SIG-M5 treated with dmso at 0.1 percent for 504 hours (cell line): ENCODE measurements at regions not wholly inside any gene's neighbourhood (a gene's known extent, or its start where the extent isn't known, plus 50 kb on each side); places are given as distances from the start of the nearest gene placed in this dataset.

ENCODE experiments used
- DNase-seq: peaks from one replicate; lab custom pipeline; 2025; ENCODE audit not compliant: unreplicated experiment; lab: John Stamatoyannopoulos, UW

- DNase-seq: no peak
These were observed 2141.6 kb upstream of the C9orf72 start for GRCh38 chr9:29714860-29715259.

DNA sequence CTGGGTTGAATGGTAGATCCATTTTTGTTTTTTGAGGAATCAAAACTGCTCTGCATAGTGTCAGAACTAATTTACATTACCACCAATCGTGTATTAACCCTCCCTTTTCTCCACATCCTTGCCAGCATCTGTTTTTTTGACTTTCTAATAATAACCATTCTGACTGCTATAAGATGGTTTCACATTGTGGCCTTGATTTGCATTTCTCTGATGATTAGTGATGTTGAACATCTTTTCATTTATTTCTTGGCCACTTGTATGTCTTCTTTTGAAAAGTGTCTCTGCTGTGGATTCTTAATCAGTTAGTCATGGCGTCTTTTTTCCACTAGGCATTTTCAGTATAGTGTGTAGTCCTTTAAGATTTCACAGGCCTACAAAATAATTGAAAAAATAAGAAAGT, 2144.3 kb upstream of the C9orf72 start:
- DNase-seq: no peak

GRCh38 chr9:29730163-29730562, 2156.9 kb upstream of the C9orf72 start:
- DNase-seq: no peak

DNA sequence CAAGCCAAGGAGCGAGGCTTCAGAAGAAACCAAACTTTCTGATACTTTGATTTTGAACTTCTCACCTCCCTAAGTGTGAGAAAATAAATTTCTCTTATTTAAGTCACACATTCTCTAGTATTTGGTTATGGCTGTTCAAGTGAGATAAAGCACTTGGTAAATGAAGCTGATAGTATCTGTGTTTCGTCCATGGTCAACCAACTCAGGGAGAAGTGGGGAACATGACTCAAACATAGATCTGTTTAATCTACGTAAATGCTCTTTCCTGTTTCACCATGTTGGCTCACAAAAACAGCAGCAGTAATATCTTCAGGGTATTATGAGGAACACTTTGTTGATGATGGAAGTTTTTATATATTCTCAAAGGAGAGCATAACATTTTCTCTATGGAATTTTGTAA, 2167.2 kb upstream of the C9orf72 start:
- DNase-seq: no peak

DNA sequence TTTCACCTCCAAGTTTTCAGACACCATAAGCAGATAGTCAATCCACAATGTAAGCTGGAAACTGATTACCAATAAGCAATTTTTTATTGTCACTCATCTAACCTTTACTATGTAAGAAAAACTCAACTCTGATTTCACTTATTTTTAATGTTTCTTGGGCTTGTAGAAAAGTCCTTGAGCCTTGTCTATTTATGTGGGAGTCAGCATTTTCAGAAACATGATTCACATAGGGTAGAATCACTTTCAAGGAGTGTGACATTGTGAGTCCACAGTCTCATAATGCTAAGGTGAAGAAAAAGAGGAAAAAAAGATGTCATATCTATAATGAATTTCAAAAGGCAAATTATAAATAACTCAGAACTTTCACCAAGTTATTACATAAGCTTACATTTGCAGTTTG, 2167.9 kb upstream of the C9orf72 start:
- no peak for DNase-seq

DNA sequence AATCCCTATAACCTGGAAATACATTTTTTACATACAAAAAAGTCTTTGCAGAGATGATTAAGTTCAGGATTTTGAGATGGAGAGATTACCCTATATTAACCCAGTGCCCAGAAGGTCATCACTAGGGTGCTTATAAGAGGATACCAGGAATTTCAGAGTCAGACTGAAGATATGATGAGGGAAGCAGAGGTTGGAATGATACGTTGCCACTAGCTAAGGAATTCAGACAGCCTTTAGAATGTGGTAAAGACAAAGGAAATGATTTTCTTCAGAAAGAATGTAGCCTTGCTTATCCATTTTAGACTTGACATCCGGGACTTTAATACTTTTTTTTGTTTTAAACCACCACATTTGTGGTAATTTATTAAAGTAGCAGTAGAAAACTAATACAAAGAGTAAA, 2176.8 kb upstream of the C9orf72 start:
- DNase-seq: no peak

DNA sequence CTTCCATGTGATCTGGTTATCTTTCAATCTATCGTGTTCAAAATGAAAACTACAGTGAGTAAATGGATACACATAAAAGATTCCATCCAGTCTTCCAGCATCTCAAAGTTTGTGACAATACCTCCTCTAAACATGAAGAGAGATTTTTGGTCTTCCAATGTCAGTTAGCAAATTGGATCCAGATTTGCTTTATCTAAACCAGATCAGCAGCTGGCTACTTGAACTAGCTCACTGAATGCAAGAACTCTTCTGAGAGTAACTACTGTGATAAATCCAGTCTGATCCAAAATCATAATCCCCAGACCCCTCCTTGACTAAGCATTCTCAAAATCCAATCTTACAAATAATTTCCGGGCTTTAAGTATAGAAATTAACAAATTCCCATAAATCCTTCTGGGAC, 2177.9 kb upstream of the C9orf72 start:
- DNase-seq: no peak

DNA sequence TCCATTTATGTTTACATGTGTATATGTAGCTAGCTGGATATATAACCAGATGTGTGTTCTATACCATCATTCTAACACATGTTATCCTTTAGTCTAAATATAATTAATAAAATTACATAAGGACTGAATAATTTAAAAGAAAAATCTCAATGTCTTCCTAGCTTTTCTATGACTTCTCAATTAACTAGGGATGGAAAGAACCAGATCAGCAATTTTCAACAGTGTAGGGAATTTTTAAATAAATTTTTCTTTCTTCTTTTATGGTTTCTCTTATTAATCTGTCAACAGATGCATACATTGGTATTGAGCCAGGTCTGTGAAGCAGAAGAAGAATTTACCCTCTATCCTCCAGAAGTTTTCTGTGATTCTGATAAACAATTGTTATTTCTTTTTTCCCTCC, 2180.4 kb upstream of the C9orf72 start:
- DNase-seq: no peak

DNA sequence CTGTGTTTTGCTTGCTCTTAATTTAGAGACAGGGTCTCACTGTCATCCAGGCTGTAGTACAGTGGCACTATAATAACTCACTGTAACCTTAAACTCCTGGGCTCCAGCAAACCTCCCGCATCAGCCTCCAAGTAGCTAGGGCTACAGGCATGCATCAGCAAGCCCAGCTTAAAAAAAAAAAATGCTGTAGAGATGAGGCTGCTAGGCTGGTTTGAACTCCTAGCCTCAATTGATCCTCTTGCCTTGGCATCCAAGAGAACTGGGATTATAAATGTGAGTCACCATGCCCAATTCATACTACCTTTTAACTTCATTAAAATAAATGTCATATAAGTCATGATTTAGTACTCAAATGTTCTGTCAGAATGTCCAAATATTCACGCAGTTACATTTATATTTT, 2195.7 kb upstream of the C9orf72 start:
- no peak for DNase-seq

DNA sequence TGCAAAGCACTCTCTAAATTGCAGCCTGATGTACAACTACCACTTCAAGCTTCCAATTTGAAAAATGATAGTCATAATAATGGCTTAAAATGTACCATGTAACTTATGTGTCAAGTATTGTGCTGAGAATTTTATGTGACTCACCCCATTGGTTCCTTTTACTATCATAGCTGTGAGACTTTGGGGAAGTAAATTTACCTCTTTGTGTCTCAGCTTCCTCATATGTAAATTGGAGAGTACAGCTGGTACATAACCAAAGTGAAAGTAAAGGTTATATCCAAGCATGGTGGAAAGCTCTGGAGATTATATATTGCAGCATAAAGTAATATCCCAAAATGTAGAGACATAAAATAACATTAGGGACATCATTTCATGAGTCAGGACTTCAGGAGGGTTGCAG, 2200.4 kb upstream of the C9orf72 start:
- DNase-seq: peak; percentile 4

GRCh38 chr9:29775491-29775890, 2202.2 kb upstream of the C9orf72 start:
- no peak for DNase-seq

DNA sequence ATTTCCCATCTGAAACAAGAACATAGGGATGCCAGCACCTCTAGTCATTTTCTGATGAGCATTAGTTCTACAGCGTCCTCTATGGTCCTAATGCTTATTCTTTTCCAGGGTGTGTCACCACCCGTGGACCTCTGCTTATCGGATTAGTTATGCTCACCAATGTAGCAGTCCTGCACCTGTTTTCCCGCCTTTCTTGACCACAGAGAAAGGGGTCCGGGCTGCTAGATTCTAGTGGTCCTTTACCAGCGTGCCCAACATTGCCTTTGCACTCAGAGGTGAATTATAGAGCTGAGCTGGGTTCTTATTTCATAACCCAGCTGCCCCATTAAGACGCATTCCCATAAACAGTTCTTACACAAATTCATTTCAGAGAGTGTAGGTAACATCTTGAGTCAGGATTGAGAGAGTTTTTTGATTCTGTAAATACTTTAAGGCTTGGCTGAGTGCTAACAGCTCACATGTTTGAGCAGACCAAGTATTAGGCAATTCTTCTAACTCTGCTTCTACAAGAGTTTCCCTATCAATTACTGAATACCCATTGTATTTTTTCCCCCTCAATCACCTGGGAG, 2205.1 kb upstream of the C9orf72 start:
- DNase-seq: no peak

GRCh38 chr9:29793970-29794369, 2220.7 kb upstream of the C9orf72 start:
- no peak for DNase-seq

GRCh38 chr9:29796291-29796952, 2223.1 kb upstream of the C9orf72 start:
- DNase-seq: no peak

- no peak for DNase-seq
These were observed 2225.3 kb upstream of the C9orf72 start for GRCh38 chr9:29798599-29798998.

DNA sequence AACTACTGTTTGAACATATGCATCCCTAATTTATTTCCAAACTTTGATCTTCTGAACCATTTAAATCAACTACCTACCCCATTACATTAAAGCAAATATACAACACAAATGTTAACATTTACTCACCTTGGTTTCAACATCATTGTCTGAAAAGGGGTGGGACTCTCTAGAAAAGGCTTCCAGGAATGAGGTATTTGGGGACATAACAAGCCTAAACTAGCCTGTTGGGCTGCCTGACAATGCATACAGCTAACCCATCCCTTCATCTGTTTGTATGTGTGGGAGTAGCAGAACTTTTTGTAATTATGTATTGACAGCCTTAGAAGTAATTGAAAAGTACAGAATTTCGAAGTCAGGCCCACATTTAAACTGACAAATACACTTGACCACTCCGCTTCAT, 2225.9 kb upstream of the C9orf72 start:
- DNase-seq: no peak

GRCh38 chr9:29800821-29801220, 2227.5 kb upstream of the C9orf72 start:
- DNase-seq: no peak

- no peak for DNase-seq
These were observed 2229.2 kb upstream of the C9orf72 start for GRCh38 chr9:29802454-29802853.

GRCh38 chr9:29806937-29807618, 2233.8 kb upstream of the C9orf72 start:
- no peak for DNase-seq

DNA sequence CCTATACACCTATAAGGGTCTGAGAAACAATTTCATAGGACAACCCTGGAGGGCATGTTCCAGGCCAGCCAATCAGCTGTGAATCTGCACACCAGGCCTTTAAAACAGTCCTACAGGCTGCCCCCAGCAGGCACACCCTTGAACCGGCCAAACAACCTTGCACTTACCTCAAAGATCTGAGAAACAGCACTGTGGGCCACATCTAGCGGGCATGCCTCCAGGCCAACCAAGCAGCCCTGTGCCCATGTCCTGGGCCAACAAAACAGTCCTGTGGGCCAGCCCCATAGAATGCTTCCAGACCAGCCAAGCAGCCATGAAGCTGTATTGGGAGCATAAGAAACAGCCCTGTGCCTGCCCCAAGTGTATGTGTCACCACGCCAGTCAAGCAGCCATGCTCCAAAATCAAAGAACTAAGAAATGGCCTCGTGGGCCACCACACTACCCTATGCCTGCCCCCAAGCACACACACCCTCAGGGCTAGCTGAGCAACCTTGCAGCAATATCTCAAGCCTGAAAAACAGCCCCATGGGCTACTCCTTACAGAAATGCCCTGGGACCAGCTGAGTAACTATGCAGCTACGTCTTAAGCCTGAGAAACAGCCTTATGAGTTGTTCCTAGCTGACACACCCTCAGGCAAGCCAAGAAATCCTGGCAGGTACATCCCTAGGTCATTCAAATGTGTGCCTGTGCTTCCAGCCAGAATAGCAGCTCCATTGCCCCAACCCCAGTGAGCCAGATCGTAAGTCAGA, 2243.8 kb upstream of the C9orf72 start:
- DNase-seq: no peak

DNA sequence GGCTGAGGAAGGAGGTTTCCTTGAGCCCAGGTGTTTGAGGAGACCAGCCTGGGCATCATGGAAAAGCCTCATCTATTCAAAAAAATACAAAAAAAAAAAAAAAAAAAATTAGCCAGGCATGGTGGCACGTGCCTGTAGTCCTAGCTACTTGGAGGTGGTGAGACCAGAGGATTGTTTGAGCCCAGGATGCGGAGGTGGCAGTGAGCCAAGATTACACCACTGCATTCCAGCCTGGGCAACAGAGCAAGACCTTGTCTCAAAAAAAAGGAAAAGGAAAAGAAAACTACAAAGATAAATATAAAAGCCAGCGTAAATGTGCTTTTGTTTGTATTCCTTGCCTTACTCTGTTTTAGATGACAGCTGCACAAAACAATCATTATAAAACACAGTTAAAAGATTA, 2249.2 kb upstream of the C9orf72 start:
- no peak for DNase-seq

GRCh38 chr9:29826421-29826820, 2253.1 kb upstream of the C9orf72 start:
- DNase-seq: no peak
